Stomach (tissue), 8 donors: ENCODE measurements at regions not wholly inside any gene's neighbourhood (a gene's known extent, or its start where the extent isn't known, plus 50 kb on each side); places are given as distances from the start of the nearest gene placed in this dataset.
A peak's percentile ranks its signal among the peaks of the same experiment; 100 is the strongest.
"Not testable (repeated sequence)": the region's sequence is repeated elsewhere in the genome, so short reads cannot be mapped to it uniquely, and the experiment has no call there.

Source experiments
- DNase-seq, 2 donors: peaks; one replicate each; pipeline versions ENCODE4 v3.0.0 to v3.0.0-alpha.2; 2013 to 2019
- H3K27ac ChIP-seq, 5 donors: fragments of 200-600 bp in 4 of 5; sonication (generic) in 4 of 5; one replicate each; pipeline ENCODE4 v1.5.1; 2013 to 2019; ENCODE audit warnings: mild to moderate bottlenecking in 1 of 5, moderate library complexity in 1 of 5
- H3K27me3 ChIP-seq, 3 donors: fragments of 200-600 bp; sonication (generic); one replicate each; pipeline ENCODE4 v1.5.1; 2017 to 2019; ENCODE audit warnings: mixed run types in 1 of 3
- H3K36me3 ChIP-seq, 4 donors: fragments of 200-600 bp; sonication (generic); 1 replicate in 3 of 4; 2 replicates in 1 of 4; pipeline ENCODE4 v1.5.1; 2016 to 2019
- H3K4me1 ChIP-seq, 4 donors: fragments of 200-600 bp; sonication (generic); one replicate each; pipeline ENCODE4 v1.5.1; 2016 to 2019
- H3K4me3 ChIP-seq, 4 donors: fragments of 200-600 bp; sonication (generic) in 3 of 4; one replicate each; pipeline ENCODE4 v1.5.1; 2016 to 2019; ENCODE audit warnings: mild to moderate bottlenecking in 1 of 4
- H3K9me3 ChIP-seq, 4 donors: fragments of 200-600 bp; sonication (generic); one replicate each; pipeline ENCODE4 v1.5.1; 2016 to 2019
- CTCF ChIP-seq, 7 experiments: fragments of 450-650 bp in 4 of 7; fragments of 200-600 bp in 3 of 7; sonication (generic) in 3 of 7; IDR thresholded peaks; one replicate each; pipeline ENCODE4 v1.5.1; 2016 to 2019; ENCODE audit warnings: antibody characterized with exemption in 7 of 7, control low read depth in 2 of 7, mild to moderate bottlenecking in 1 of 7
- EP300 ChIP-seq: sonication (generic); formaldehyde crosslinking; IDR thresholded peaks from one replicate; pipeline ENCODE4 v1.6.1; 2017; ENCODE audit warnings: antibody characterized with exemption
- POLR2A ChIP-seq, 4 donors: fragments of 450-650 bp; IDR thresholded peaks; one replicate each; pipeline ENCODE4 v1.6.1; 2016; ENCODE audit warnings: antibody characterized with exemption in 4 of 4, control low read depth in 2 of 4, mild to moderate bottlenecking in 1 of 4, moderate library complexity in 1 of 4
- POLR2AphosphoS5 ChIP-seq, 3 donors: sonication (generic); formaldehyde crosslinking; IDR thresholded peaks; one replicate each; pipeline ENCODE4 v1.6.1; 2016; ENCODE audit warnings: antibody characterized with exemption in 3 of 3
- WGBS, 5 donors: extraction: QIAGEN DNeasy Blood & Tissue Kit in 3 of 5; methylation state at CpG; one replicate each; pipeline versions ENCODE4 v1.1.5 to v1.1.7; 2013 to 2018; 5-methylcytosine and 5-hydroxymethylcytosine counted together
- intact Hi-C: fragments of 100-400 bp; cut with DNase I; formaldehyde crosslinking; loops from one replicate; pipeline ENCODE4 v1.15.1; 2023; ENCODE audit warnings: low total_unique reads
- donor health status: healthy with polysubstance abuse.
- donor health status: Bipolar disorder and iron deficiency.
- donor health status: healthy.

GRCh38 chr14:34086223-34086757 lies 135.4 kb upstream of the EGLN3 start:
- Histone ChIP-seq H3K36me3 (no peaks in the 10 kb centered on the region), H3K27me3 (no peaks in the 10 kb centered on the region), H3K4me1 (peaks cover 10 to 21% (median 16%) of the 10 kb centered on the region in 4 donors), H3K9me3 (peaks cover 0 to 4% (median 0%) of the 10 kb centered on the region in 4 donors), H3K4me3 (no peak overlapping the region), H3K27ac (no peak overlapping the region)
- TF ChIP-seq POLR2AphosphoS5 (IDR thresholded peaks at IDR 0.05) = no peak
- no peak for TF ChIP-seq POLR2A (IDR thresholded peaks at IDR 0.05)
- TF ChIP-seq CTCF (IDR thresholded peaks at IDR 0.05) = no peak
- no peak for TF ChIP-seq EP300
- no peak for DNase-seq
- 65 to 99% (median 96%) methylated on average over 2 of the region's 2 CpGs for WGBS, 5 donors
- intact Hi-C loops = no loop called here

DNA sequence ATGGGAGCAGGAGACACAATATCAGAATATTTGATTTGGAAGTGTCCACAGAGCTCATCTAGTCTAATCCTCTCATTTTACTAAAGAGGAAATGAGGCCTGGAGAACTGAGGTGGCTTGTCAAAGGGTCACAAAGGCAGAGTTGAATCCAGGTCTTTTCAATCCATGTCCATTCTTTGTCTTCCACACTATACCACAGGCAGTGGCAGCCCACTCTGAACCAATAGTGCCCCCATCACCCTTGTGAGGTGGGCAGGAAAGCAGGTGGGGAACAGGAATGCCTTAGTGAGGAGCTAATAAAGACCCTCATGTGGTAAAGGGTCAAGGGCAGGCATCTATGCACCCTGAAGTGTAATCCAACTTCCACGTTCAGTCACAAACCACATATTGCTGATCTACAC lies 134.8 kb upstream of the EGLN3 start:
- TF ChIP-seq POLR2A (IDR thresholded peaks at IDR 0.05) (no peak), CTCF (IDR thresholded peaks at IDR 0.05) (no peak), EP300 (no peak), POLR2AphosphoS5 (IDR thresholded peaks at IDR 0.05) (no peak)
- Histone ChIP-seq H3K4me1 (peaks cover 16 to 27% (median 21%) of the 10 kb centered on the region in 4 donors), H3K27ac (no peak overlapping the region), H3K4me3 (no peak overlapping the region), H3K36me3 (no peaks in the 10 kb centered on the region), H3K9me3 (peaks cover 0 to 4% (median 0%) of the 10 kb centered on the region in 4 donors), H3K27me3 (no peaks in the 10 kb centered on the region)
- 88 to 96% (median 91%) methylated on average over 1 of the region's 1 CpG for WGBS, 5 donors
- DNase-seq = no peak
- intact Hi-C loops = no loop called here

- Histone ChIP-seq H3K27ac (peak overlapping the region; percentile 63 to 72 (median 69)), H3K27me3 (no peaks in the 10 kb centered on the region), H3K4me3 (no peak overlapping the region), H3K36me3 (no peaks in the 10 kb centered on the region), H3K4me1 (peaks cover 18 to 36% (median 27%) of the 10 kb centered on the region in 4 donors), H3K9me3 (no peaks in the 10 kb centered on the region)
- 16 to 41% (median 21%) methylated on average over 6 of the region's 6 CpGs for WGBS, 5 donors
- DNase-seq = peak; percentile 37 to 82
- TF ChIP-seq POLR2AphosphoS5 (IDR thresholded peaks at IDR 0.05) (peak in 2 of 3 donors; percentile 61 to 79), EP300 (no peak), POLR2A (IDR thresholded peaks at IDR 0.05) (no peak)
- intact Hi-C loops = no loop called here
Observed at GRCh38 chr14:34081576-34082136, 130.8 kb upstream of the EGLN3 start.

- Histone ChIP-seq H3K9me3 (no peaks in the 10 kb centered on the region), H3K36me3 (no peaks in the 10 kb centered on the region), H3K4me3 (no peak overlapping the region), H3K27me3 (no peaks in the 10 kb centered on the region), H3K4me1 (peaks cover 18 to 36% (median 27%) of the 10 kb centered on the region in 4 donors), H3K27ac (peak overlapping the region; percentile 63 to 72 (median 69))
- DNase-seq = peak in 1 of 2 donors; percentile 49
- WGBS, 5 donors = 54 to 71% (median 67%) methylated on average over 7 of the region's 7 CpGs
- TF ChIP-seq CTCF (IDR thresholded peaks at IDR 0.05) (no peak), POLR2A (IDR thresholded peaks at IDR 0.05) (no peak), EP300 (no peak)
- intact Hi-C loops = no loop called here
Observed at GRCh38 chr14:34081101-34081575, 130.3 kb upstream of the EGLN3 start.

GRCh38 chr14:34079643-34080042 lies 128.8 kb upstream of the EGLN3 start:
- WGBS, 5 donors = 91 to 100% (median 93%) methylated on average over 2 of the region's 4 CpGs
- H3K9me3 ChIP-seq, DNase-seq: not testable (repeated sequence)

More at GRCh38 chr14:34079643-34080042, 128.8 kb upstream of the EGLN3 start:
- H3K4me3 ChIP-seq, H3K36me3 ChIP-seq, H3K27me3 ChIP-seq, H3K27ac ChIP-seq, intact Hi-C loops: not testable (repeated sequence)
- H3K4me1 ChIP-seq = peaks cover 18 to 36% (median 27%) of the 10 kb centered on the region in 4 donors
